ENCODE measurements at regions not wholly inside any gene's neighbourhood (a gene's known extent, or its start where the extent isn't known, plus 50 kb on each side); places are given as distances from the start of the nearest gene placed in this dataset.

GRCh38 chr3:72147600-72147999 lies 362.7 kb upstream of the PROK2 start (continued):
- TF ChIP-seq CHD7 (IDR thresholded peaks at IDR 0.05; ENCODE audit: insufficient replicate concordance, low read length) (no peak), JUND (IDR thresholded peaks at IDR 0.05; ENCODE audit: low read length) (no peak), MAFK (IDR thresholded peaks at IDR 0.05; ENCODE audit: low read depth, low read length) (no peak), JUN (IDR thresholded peaks at IDR 0.05; ENCODE audit: low read depth, low read length) (no peak), POU5F1 (IDR thresholded peaks at IDR 0.05; ENCODE audit: low read depth, low read length) (no peak), NANOG (IDR thresholded peaks at IDR 0.05; ENCODE audit: insufficient read depth, low read depth, low read length, poor library complexity, severe bottlenecking) (no peak), HDAC6 (IDR thresholded peaks at IDR 0.05; ENCODE audit: low read depth, low read length) (no peak), CTBP2 (IDR thresholded peaks at IDR 0.05; ENCODE audit: borderline replicate concordance, insufficient read depth, insufficient read length, low read length) (no peak), E2F6 (IDR thresholded peaks at IDR 0.05) (no peak), CHD2 (IDR thresholded peaks at IDR 0.05; ENCODE audit: low read length) (no peak)

Data from H1 (cell line).